Left renal pelvis (tissue), 4 donors: ENCODE measurements at regions not wholly inside any gene's neighbourhood (a gene's known extent, or its start where the extent isn't known, plus 50 kb on each side); places are given as distances from the start of the nearest gene placed in this dataset.
A peak's percentile ranks its signal among the peaks of the same experiment; 100 is the strongest.
"Not testable (repeated sequence)": the region's sequence is repeated elsewhere in the genome, so short reads cannot be mapped to it uniquely, and the experiment has no call there.

Source experiments
- DNase-seq, 4 donors: peaks; one replicate each; pipeline ENCODE4 v3.0.0-alpha.2; 2013; ENCODE audit warnings: low read depth in 4 of 4, low spot score in 3 of 4

DNA sequence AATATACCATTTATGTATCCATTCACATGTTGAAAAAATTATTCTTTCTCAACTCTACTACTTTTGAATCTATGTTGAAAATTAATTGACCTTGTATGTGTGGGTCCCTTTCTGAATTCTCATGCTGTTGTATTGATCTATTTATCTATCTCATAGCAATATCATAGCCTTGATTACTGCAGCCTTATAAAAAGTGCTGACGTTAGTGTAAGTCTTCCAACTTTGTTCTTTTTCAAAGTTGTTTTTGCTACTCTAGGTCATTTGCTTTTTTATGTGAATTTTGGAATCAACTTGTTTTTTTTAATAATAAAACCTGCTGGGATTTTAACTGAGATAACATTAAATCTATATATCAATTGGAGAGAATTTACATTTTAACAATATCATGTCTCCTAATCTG, 52.2 kb upstream of the PAX3 start:
- no peak for DNase-seq

GRCh38 chr2:222352981-222353380, 54.2 kb upstream of the PAX3 start:
- no peak for DNase-seq

DNA sequence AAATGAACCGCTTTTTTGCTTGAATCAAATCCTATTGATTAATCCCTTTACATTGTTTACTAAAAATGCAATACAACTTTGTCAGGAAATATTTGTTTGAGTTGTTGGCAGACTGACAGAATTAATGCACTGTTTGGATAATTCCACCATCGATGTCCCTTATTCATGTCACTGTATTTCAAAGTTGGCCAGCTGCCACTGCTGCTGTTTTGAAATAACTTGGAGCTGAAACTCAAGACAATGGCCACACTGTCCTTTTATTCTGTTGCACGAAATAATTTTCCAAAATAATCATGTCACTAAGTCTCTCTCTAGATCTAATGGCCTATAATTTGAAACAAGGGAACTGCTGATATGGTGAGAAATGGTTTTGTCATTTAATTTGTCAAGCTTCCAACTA, 55.2 kb upstream of the PAX3 start:
- DNase-seq, result no peak

- DNase-seq, result no peak
These were observed 57.1 kb upstream of the PAX3 start for GRCh38 chr2:222355860-222356259.

- DNase-seq, result no peak
These were observed 59.1 kb upstream of the PAX3 start for GRCh38 chr2:222357930-222358329.

DNA sequence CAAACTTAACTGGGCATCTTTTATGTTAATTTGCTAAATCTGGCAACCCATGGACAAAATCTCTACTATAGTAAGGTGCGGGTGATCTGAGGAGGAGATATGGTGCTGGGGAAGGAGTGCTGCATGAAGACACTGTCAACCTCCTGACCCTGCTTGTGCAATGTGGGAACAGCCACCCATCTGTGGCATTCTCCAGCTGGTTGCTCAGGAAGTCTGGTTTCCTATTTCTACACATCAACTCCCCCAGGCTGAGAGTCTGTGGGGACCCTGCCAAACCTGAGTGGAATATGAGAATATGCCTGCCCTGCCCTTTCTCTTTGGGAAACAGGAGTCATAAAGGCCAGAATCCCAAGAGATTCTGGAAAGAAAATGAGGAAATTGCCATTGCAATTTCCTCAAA, 60.1 kb upstream of the PAX3 start:
- DNase-seq, result peak in 1 of 4 donors; percentile 30

GRCh38 chr2:222360146-222360545, 61.3 kb upstream of the PAX3 start:
- no peak for DNase-seq

- DNase-seq, result no peak
These were observed 62.2 kb upstream of the PAX3 start for GRCh38 chr2:222360997-222361396.

DNA sequence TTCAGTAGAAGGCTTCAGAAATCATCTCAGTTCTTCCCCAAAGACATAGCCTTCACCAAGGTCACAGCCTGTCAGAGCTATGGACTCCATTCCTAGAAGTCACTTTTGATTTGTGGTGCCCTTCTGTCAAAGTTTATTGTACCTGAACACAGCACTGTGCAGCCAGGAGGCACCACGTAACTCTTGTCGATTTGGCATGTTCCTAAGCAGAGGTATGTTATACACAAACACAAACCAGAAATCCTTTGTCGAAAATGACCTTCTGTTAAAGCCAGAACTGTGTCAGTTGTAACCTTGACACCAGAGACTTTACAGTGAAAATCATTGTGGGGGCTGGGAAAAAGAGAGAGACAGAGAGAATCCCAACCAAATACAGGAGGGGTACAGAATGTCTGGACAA, 62.6 kb upstream of the SGPP2 start:
- no peak for DNase-seq

GRCh38 chr2:222362336-222362735, 62.0 kb upstream of the SGPP2 start:
- no peak for DNase-seq

DNA sequence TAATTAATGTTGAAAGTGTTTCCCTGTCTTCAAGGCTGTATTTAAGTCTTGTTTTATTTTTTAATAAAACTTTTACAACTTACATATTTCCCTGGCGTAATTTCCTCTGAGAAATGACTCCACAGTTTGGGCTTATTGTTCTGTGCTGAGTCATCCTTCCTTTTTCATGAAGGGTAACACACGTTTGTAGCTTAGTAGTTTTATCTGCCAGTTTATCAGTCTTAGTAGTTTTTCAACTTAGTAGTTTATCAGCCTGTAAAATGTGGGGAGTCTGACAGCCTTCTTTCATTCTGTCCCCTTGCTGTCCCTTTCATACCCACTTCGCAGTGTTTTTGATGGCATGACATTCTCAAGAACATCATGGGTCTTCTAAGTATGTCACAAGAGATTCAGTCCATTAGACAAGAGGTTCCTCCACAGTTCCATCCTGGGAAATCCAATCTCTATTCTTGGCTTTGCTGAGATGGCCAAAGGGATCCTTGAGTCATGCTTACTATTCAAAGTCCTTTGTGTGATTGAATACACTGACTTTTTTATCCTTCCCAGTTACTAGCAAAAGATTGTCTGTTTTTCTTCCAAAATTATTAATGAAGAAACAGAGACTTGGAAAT, 60.0 kb upstream of the SGPP2 start:
- DNase-seq, result no peak

DNA sequence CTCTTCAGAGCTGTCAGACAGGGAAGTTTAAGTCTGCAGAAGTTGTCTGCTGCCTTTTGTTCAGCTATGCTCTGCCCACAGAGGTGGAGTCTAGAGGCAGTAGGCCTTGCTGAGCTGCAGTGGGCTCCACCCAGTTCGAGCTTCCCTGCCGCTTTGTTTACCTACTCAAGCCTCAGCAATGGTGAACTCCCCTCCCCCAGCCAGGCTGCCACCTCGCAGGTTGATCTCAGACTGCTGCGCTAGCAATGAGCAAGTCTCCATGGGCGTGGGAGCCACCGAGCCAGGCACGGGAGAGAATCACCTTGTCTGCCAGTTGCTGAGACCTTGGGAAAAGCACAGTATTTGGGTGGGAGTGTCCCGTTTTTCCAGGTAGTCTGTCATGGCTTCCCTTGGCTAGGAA, 56.1 kb upstream of the SGPP2 start:
- DNase-seq, result not testable (repeated sequence)

- DNase-seq, result no peak
These were observed 51.4 kb upstream of the SGPP2 start for GRCh38 chr2:222372993-222373392.
